Right lobe of liver (tissue), 4 donors: ENCODE measurements at regions not wholly inside any gene's neighbourhood (a gene's known extent, or its start where the extent isn't known, plus 50 kb on each side); places are given as distances from the start of the nearest gene placed in this dataset.

Experiments used
- CTCF ChIP-seq, 4 donors: fragments of 200-600 bp in 3 of 4; fragments of 450-650 bp in 1 of 4; IDR thresholded peaks; one replicate each; pipeline versions ENCODE4 v1.5.1 to v1.8.0; 2016 to 2022; ENCODE audit warnings: antibody characterized with exemption in 4 of 4, mild to moderate bottlenecking in 2 of 4
- POLR2A ChIP-seq: fragments of 450-650 bp; IDR thresholded peaks from one replicate; pipeline ENCODE4 v1.6.1; 2017; ENCODE audit warnings: antibody characterized with exemption, mild to moderate bottlenecking
- donor health status: DM: no; HTN: no; CAD: no.
- donor health status: DM: no; HTN: no; CAD: no.
- donor health status: DM: no; HTN: yes; CAD: no.

- no peak for TF ChIP-seq CTCF (IDR thresholded peaks at IDR 0.05)
- no peak for TF ChIP-seq POLR2A
Measured at GRCh38 chr12:90030726-90031125, 322.1 kb upstream of the ATP2B1 start.
